ENCODE measurements at regions not wholly inside any gene's neighbourhood (a gene's known extent, or its start where the extent isn't known, plus 50 kb on each side); places are given as distances from the start of the nearest gene placed in this dataset.

DNA sequence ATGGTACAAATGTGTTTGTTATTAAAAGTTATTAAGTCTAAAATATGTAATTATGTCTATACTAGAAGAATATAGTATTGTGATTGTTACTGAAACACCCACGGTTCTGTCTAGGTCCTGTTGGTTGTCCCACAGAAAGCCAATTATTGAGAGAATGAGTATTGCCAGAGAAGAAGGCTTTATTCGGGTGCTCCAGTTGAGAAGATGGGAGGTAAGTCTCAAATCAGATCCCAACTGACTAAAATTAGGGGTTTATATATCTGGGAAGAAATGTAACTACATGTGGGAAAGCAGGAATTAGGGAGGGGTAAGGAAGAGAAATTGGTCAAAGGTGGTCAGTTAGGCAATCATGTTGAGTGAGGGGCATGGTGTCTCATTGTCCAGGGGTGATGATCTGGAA, 798.4 kb downstream of the PCDH17 start:
- POLR2A ChIA-PET (ENCODE audit: unreplicated experiment): no interaction called here
- TF ChIP-seq EZH2 (IDR thresholded peaks at IDR 0.05; ENCODE audit: low read depth): no peak
- TF ChIP-seq, protein P1, sequence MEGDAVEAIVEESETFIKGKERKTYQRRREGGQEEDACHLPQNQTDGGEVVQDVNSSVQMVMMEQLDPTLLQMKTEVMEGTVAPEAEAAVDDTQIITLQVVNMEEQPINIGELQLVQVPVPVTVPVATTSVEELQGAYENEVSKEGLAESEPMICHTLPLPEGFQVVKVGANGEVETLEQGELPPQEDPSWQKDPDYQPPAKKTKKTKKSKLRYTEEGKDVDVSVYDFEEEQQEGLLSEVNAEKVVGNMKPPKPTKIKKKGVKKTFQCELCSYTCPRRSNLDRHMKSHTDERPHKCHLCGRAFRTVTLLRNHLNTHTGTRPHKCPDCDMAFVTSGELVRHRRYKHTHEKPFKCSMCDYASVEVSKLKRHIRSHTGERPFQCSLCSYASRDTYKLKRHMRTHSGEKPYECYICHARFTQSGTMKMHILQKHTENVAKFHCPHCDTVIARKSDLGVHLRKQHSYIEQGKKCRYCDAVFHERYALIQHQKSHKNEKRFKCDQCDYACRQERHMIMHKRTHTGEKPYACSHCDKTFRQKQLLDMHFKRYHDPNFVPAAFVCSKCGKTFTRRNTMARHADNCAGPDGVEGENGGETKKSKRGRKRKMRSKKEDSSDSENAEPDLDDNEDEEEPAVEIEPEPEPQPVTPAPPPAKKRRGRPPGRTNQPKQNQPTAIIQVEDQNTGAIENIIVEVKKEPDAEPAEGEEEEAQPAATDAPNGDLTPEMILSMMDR (conservative IDR thresholded peaks at IDR 0.05): no peak
- Histone ChIP-seq H3F3A (ENCODE audit: insufficient read depth, low read depth) (no peaks in the 10 kb centered on the region), H3K9me2 (ENCODE audit: insufficient read depth) (no peaks in the 10 kb centered on the region), H3K4me3 (no peak overlapping the region), H4K20me1 (ENCODE audit: insufficient read depth) (no peaks in the 10 kb centered on the region), H2AFZ (no peak overlapping the region), H3K4me2 (no peak overlapping the region), H3K27ac (no peak overlapping the region), H3K4me1 (replicated peaks; ENCODE audit: insufficient read depth) (no peaks in the 10 kb centered on the region), H3K79me2 (ENCODE audit: low read depth) (no peaks in the 10 kb centered on the region), H3K36me3 (ENCODE audit: low read depth) (no peaks in the 10 kb centered on the region), H3K27me3 (ENCODE audit: insufficient read depth, low read depth) (no peaks in the 10 kb centered on the region), H3K9me3 (ENCODE audit: insufficient read depth, low read depth) (no peaks in the 10 kb centered on the region; the same call in none of the 2 replicates)
- CTCF ChIA-PET: no interaction called here
- intact Hi-C loops (cut with micrococcal nuclease; ENCODE audit: unreplicated experiment): no loop called here
- no peak for DNase-seq
- no TSS peak for BruUV-seq (replicated peaks)

DNA sequence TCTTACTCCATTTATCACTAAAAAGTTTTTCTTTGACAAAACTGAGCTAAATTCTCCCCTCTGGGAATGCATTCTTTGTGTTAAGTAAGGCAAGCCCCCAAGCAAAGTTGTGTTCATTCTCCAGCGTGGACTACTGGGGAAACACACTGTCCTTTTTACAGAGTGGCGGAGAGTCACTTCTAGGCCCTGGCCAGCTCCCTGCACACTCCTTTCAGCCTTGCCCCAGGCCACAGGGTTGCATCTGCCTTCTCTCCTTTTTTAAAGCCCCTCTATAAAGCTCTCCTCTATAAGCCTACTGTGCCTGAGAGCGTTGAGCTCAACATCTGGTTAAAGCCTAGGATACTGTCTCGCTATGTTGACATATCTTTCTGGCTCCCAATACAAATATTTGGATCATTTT, 803.4 kb downstream of the PCDH17 start:
- DNase-seq: no peak
- Histone ChIP-seq H3K27ac (no peak overlapping the region), H3K79me2 (ENCODE audit: low read depth) (no peaks in the 10 kb centered on the region), H2AFZ (no peak overlapping the region), H3K4me3 (no peak overlapping the region), H3K36me3 (ENCODE audit: low read depth) (no peaks in the 10 kb centered on the region), H4K20me1 (ENCODE audit: insufficient read depth) (no peaks in the 10 kb centered on the region), H3K9me3 (ENCODE audit: insufficient read depth, low read depth) (no peaks in the 10 kb centered on the region; the same call in 1 of the 2 replicates), H3K4me1 (replicated peaks; ENCODE audit: insufficient read depth) (no peaks in the 10 kb centered on the region), H3K9me2 (ENCODE audit: insufficient read depth) (no peaks in the 10 kb centered on the region), H3F3A (ENCODE audit: insufficient read depth, low read depth) (no peaks in the 10 kb centered on the region), H3K4me2 (no peak overlapping the region), H3K27me3 (ENCODE audit: insufficient read depth, low read depth) (no peaks in the 10 kb centered on the region)
- POLR2A ChIA-PET (ENCODE audit: unreplicated experiment): no interaction called here
- TF ChIP-seq, protein P1 (conservative IDR thresholded peaks at IDR 0.05): no peak
- TF ChIP-seq EZH2 (IDR thresholded peaks at IDR 0.05; ENCODE audit: low read depth): no peak
- CTCF ChIA-PET: no interaction called here
- BruUV-seq (replicated peaks): no TSS peak
- intact Hi-C loops (cut with micrococcal nuclease; ENCODE audit: unreplicated experiment): no loop called here

DNA sequence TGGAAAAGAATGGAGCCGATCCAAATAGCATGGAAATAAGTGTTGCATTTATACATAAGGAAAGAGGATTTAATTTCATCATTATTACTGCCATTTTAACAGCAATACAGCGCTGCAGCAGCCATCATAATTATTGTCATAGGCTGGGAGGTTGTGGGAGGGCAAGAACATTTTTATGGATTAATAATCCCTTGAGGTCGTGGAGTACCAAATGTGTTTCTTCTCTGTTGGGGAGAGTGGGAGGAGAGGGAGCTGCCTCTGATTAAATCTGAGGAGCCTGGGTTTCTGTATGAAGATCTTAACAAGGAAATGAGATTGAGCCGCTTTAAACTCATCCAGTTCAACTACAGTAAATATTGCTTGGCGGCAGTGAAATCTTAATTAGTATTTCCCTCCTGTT, 805.9 kb downstream of the PCDH17 start:
- H3K36me3 ChIP-seq (ENCODE audit: low read depth): no peaks in the 10 kb centered on the region
- CTCF ChIA-PET: no interaction called here
- H3K27ac ChIP-seq: no peak overlapping the region
- intact Hi-C loops (cut with micrococcal nuclease; ENCODE audit: unreplicated experiment): no loop called here
- POLR2A ChIA-PET (ENCODE audit: unreplicated experiment): no interaction called here
- TF ChIP-seq, protein P1 (conservative IDR thresholded peaks at IDR 0.05): no peak
- TF ChIP-seq EZH2 (IDR thresholded peaks at IDR 0.05; ENCODE audit: low read depth): no peak
- no peaks in the 10 kb centered on the region for H3F3A ChIP-seq (ENCODE audit: insufficient read depth, low read depth)
- no peaks in the 10 kb centered on the region for H3K27me3 ChIP-seq (ENCODE audit: insufficient read depth, low read depth)
- H3K9me3 ChIP-seq (ENCODE audit: insufficient read depth, low read depth): no peaks in the 10 kb centered on the region
- no peak overlapping the region for H3K4me2 ChIP-seq
- H3K4me1 ChIP-seq (replicated peaks; ENCODE audit: insufficient read depth): no peaks in the 10 kb centered on the region
- BruUV-seq (replicated peaks): no TSS peak
- H3K79me2 ChIP-seq (ENCODE audit: low read depth): no peaks in the 10 kb centered on the region
- H3K9me2 ChIP-seq (ENCODE audit: insufficient read depth): no peaks in the 10 kb centered on the region
- H4K20me1 ChIP-seq (ENCODE audit: insufficient read depth): no peaks in the 10 kb centered on the region
- H3K4me3 ChIP-seq: no peak overlapping the region
- H2AFZ ChIP-seq: peak overlapping the region; percentile 17; the same call in 1 of the 2 replicates
- no peak for DNase-seq
